K562 (cell line): ENCODE measurements at regions not wholly inside any gene's neighbourhood (a gene's known extent, or its start where the extent isn't known, plus 50 kb on each side); places are given as distances from the start of the nearest gene placed in this dataset.

Experiments used
- ID3 ChIP-seq, 2 experiments: fragments of 250-450 bp in 1 of 2; fragments of 450-650 bp in 1 of 2; sonication (Bioruptor Pico) in 1 of 2; IDR thresholded peaks; 2 replicates each; pipeline versions ENCODE4 v1.6.1 to v1.8.0; 2016 to 2021; ENCODE audit warnings: mild to moderate bottlenecking in 2 of 2, moderate library complexity in 2 of 2, missing compliant biosample characterization in 1 of 2, missing genetic modification characterization in 1 of 2
- RBM15 ChIP-seq: fragments of 200-400 bp; formaldehyde crosslinking; IDR thresholded peaks from 2 replicates; pipeline ENCODE4 v1.6.1; 2018; ENCODE audit warnings: mild to moderate bottlenecking, low read length, moderate library complexity; ENCODE audit not compliant: insufficient read depth
- RFX1 ChIP-seq: fragments of 450-650 bp; IDR thresholded peaks from 2 replicates; pipeline ENCODE4 v1.6.1; 2016; ENCODE audit warnings: mild to moderate bottlenecking, moderate library complexity
- TBP ChIP-seq: optimal IDR thresholded peaks from 2 replicates; pipeline ENCODE3; 2011; ENCODE audit warnings: low read depth, low read length, improper control_type of control experiment
- ZBTB40 ChIP-seq, 2 experiments: fragments of 450-650 bp in 1 of 2; sonication (generic) in 1 of 2; formaldehyde crosslinking in 1 of 2; IDR thresholded peaks; 2 replicates each; pipeline versions ENCODE4 v1.7.1 to v1.9.0; 2016 to 2022; ENCODE audit warnings: inconsistent platforms in 1 of 2, mild to moderate bottlenecking in 1 of 2, missing genetic modification reagents in 1 of 2
- ZNF445 ChIP-seq: fragments of 250-450 bp; sonication (Bioruptor Pico); IDR thresholded peaks from 2 replicates; pipeline ENCODE4 v1.4.0; 2020; ENCODE audit warnings: low read depth, mild to moderate bottlenecking, moderate library complexity

- TF ChIP-seq ZBTB40 (IDR thresholded peaks at IDR 0.05) (no peak), ZBTB40 (CRISPR knock-in tag; IDR thresholded peaks at IDR 0.05) (no peak), RBM15 (no peak), RFX1 (no peak), ID3 (CRISPR knock-in tag; IDR thresholded peaks at IDR 0.05) (no peak), ID3 (tag; IDR thresholded peaks at IDR 0.05) (no peak), TBP (no peak), ZNF445 (CRISPR knock-in tag) (no peak)
- TF ChIP-seq, all 486 proteins: peak for 0
These were observed 168.6 kb upstream of the RFC3 start (continued) for GRCh38 chr13:33649212-33649878.
